HepG2 (cell line): ENCODE measurements at regions not wholly inside any gene's neighbourhood (a gene's known extent, or its start where the extent isn't known, plus 50 kb on each side); places are given as distances from the start of the nearest gene placed in this dataset.

Experiments used
- AHR ChIP-seq: IDR thresholded peaks from 2 replicates; pipeline ENCODE4 v1.6.1; 2018; ENCODE audit warnings: missing genetic modification reagents, missing compliant biosample characterization
- ARNT ChIP-seq: fragments of 450-650 bp; IDR thresholded peaks from 2 replicates; pipeline ENCODE4 v1.6.1; 2017
- ASH2L ChIP-seq: fragments of 300-600, 200-600 bp; sonication (generic); IDR thresholded peaks from 2 replicates; pipeline ENCODE4 v1.7.0; 2017; ENCODE audit warnings: low read depth, mild to moderate bottlenecking, moderate library complexity, mixed read lengths, low read length; ENCODE audit not compliant: insufficient read length
- BATF2 ChIP-seq: sonication (generic); formaldehyde crosslinking; IDR thresholded peaks from 2 replicates; pipeline ENCODE4 v1.8.0; 2022; ENCODE audit warnings: mild to moderate bottlenecking, missing genetic modification reagents, moderate library complexity
- CC2D1A ChIP-seq: sonication (generic); formaldehyde crosslinking; IDR thresholded peaks from 2 replicates; pipeline ENCODE4 v1.8.1; 2023; ENCODE audit warnings: mild to moderate bottlenecking, missing genetic modification reagents
- FOXK1 ChIP-seq: sonication (generic); formaldehyde crosslinking; IDR thresholded peaks from 2 replicates; pipeline ENCODE4 v1.4.0; 2020; ENCODE audit warnings: low read depth, missing genetic modification reagents, borderline replicate concordance
- IKZF1 ChIP-seq: fragments of 450-650 bp; IDR thresholded peaks from 2 replicates; pipeline ENCODE4 v1.7.1; 2016
- KLF9 ChIP-seq: IDR thresholded peaks from 2 replicates; pipeline ENCODE4 v1.6.1; 2016; ENCODE audit warnings: low read depth
- NPAS2 ChIP-seq: sonication (generic); formaldehyde crosslinking; IDR thresholded peaks from 2 replicates; pipeline ENCODE4 v1.8.0; 2022; ENCODE audit warnings: mild to moderate bottlenecking, missing genetic modification reagents, borderline replicate concordance
- PHF20 ChIP-seq: sonication (generic); formaldehyde crosslinking; IDR thresholded peaks from 2 replicates; pipeline ENCODE4 v1.5.0; 2020; ENCODE audit warnings: mild to moderate bottlenecking, missing genetic modification reagents
- SRY ChIP-seq: sonication (generic); formaldehyde crosslinking; IDR thresholded peaks from 2 replicates; pipeline ENCODE4 v1.8.0; 2022; ENCODE audit warnings: mild to moderate bottlenecking, missing genetic modification reagents
- TOE1 ChIP-seq: sonication (generic); formaldehyde crosslinking; IDR thresholded peaks from 2 replicates; pipeline ENCODE4 v1.4.0; 2020; ENCODE audit warnings: mild to moderate bottlenecking, missing genetic modification reagents
- UBTF ChIP-seq: sonication (generic); formaldehyde crosslinking; IDR thresholded peaks from 2 replicates; pipeline ENCODE4 v1.4.0; 2020; ENCODE audit warnings: mild to moderate bottlenecking, missing genetic modification reagents
- ZBTB14 ChIP-seq: sonication (generic); formaldehyde crosslinking; IDR thresholded peaks from 2 replicates; pipeline ENCODE4 v1.4.0; 2020; ENCODE audit warnings: missing genetic modification reagents
- ZBTB43 ChIP-seq: sonication (generic); formaldehyde crosslinking; conservative IDR thresholded peaks from 2 replicates; pipeline ENCODE4 v1.4.0; 2020; ENCODE audit warnings: missing genetic modification reagents
- ZFYVE20 ChIP-seq: sonication (generic); formaldehyde crosslinking; IDR thresholded peaks from 2 replicates; pipeline ENCODE4 v1.8.0; 2023; ENCODE audit warnings: low read depth, mild to moderate bottlenecking, moderate library complexity, missing genetic modification reagents, borderline replicate concordance
- ZMYM2 ChIP-seq: sonication (generic); formaldehyde crosslinking; IDR thresholded peaks from 2 replicates; pipeline ENCODE4 v1.8.0; 2022; ENCODE audit warnings: mild to moderate bottlenecking, missing genetic modification reagents
- ZMYM3 ChIP-seq: sonication (generic); formaldehyde crosslinking; IDR thresholded peaks from 2 replicates; pipeline ENCODE4 v1.5.1; 2020; ENCODE audit warnings: mild to moderate bottlenecking, missing genetic modification reagents
- ZNF383 ChIP-seq: sonication (generic); formaldehyde crosslinking; IDR thresholded peaks from 2 replicates; pipeline ENCODE4 v1.4.0; 2020; ENCODE audit warnings: missing genetic modification reagents, mild to moderate bottlenecking, borderline replicate concordance
- ZNF44 ChIP-seq: sonication (generic); formaldehyde crosslinking; IDR thresholded peaks from 2 replicates; pipeline ENCODE4 v1.5.1; 2020; ENCODE audit warnings: mild to moderate bottlenecking, missing genetic modification reagents
- ZNF570 ChIP-seq: sonication (generic); formaldehyde crosslinking; IDR thresholded peaks from 2 replicates; pipeline ENCODE4 v1.4.0; 2020; ENCODE audit warnings: mild to moderate bottlenecking, missing genetic modification reagents, borderline replicate concordance
- ZNF616 ChIP-seq: sonication (generic); formaldehyde crosslinking; IDR thresholded peaks from 2 replicates; pipeline ENCODE4 v1.5.0; 2020; ENCODE audit warnings: low read depth, mild to moderate bottlenecking, missing genetic modification reagents
- ZNF737 ChIP-seq: sonication (generic); formaldehyde crosslinking; IDR thresholded peaks from 2 replicates; pipeline ENCODE4 v1.5.0; 2020; ENCODE audit warnings: missing genetic modification reagents, mild to moderate bottlenecking, borderline replicate concordance
- ZNF775 ChIP-seq: sonication (generic); formaldehyde crosslinking; IDR thresholded peaks from 2 replicates; pipeline ENCODE4 v1.4.0; 2020; ENCODE audit warnings: missing genetic modification reagents, mild to moderate bottlenecking, moderate library complexity, borderline replicate concordance
- ZUFSP ChIP-seq: sonication (generic); formaldehyde crosslinking; IDR thresholded peaks from 2 replicates; pipeline ENCODE4 v1.9.0; 2021; ENCODE audit warnings: missing genetic modification reagents, mild to moderate bottlenecking, borderline replicate concordance
- ZZZ3 ChIP-seq: sonication (generic); formaldehyde crosslinking; IDR thresholded peaks from 2 replicates; pipeline ENCODE4 v1.4.0; 2020; ENCODE audit warnings: missing genetic modification reagents, mild to moderate bottlenecking, borderline replicate concordance

- TF ChIP-seq NPAS2 (no peak), ASH2L (peak; percentile 61), CC2D1A (CRISPR knock-in tag) (no peak), FOXK1 (no peak), ZNF616 (no peak), AHR (no peak), KLF9 (CRISPR knock-in tag) (no peak), ZNF383 (CRISPR knock-in tag) (no peak), ARNT (no peak), BATF2 (CRISPR knock-in tag) (no peak), ZNF570 (CRISPR knock-in tag) (no peak), TOE1 (no peak), ZNF775 (CRISPR knock-in tag) (no peak), ZMYM2 (no peak), SRY (CRISPR knock-in tag) (no peak), ZFYVE20 (CRISPR knock-in tag) (no peak), ZNF44 (no peak), PHF20 (CRISPR knock-in tag) (no peak), ZBTB14 (no peak), ZNF737 (CRISPR knock-in tag) (no peak), ZZZ3 (CRISPR knock-in tag) (no peak), IKZF1 (no peak), UBTF (CRISPR knock-in tag) (no peak), ZBTB43 (no peak), ZMYM3 (no peak), ZUFSP (CRISPR knock-in tag) (no peak)
These were observed 79.4 kb downstream of the FTHL17 start (continued) for GRCh38 chrX:30992381-30992904.
